Liver (tissue), 3 donors: ENCODE measurements at regions not wholly inside any gene's neighbourhood (a gene's known extent, or its start where the extent isn't known, plus 50 kb on each side); places are given as distances from the start of the nearest gene placed in this dataset.

ENCODE experiments used
- CTCF ChIP-seq: fragments of 150-350 bp; IDR thresholded peaks from 2 replicates; pipeline ENCODE4 v1.5.1; 2017; ENCODE audit warnings: improper control_type of control experiment, low read depth, low read length; ENCODE audit not compliant: missing input control
- EGR1 ChIP-seq, 2 donors: IDR thresholded peaks; 2 replicates each; pipeline ENCODE4 v1.6.1; 2016 to 2018; ENCODE audit warnings: antibody characterized with exemption in 2 of 2, low read depth in 2 of 2
- FOXA1 ChIP-seq: IDR thresholded peaks from 2 replicates; pipeline ENCODE4 v1.6.1; 2016; ENCODE audit warnings: antibody characterized with exemption
- HNF4A ChIP-seq, 2 donors: conservative IDR thresholded peaks; 2 replicates each; pipeline ENCODE4 v1.6.1; 2016; ENCODE audit warnings: antibody characterized with exemption in 2 of 2, mild to moderate bottlenecking in 2 of 2
- JUND ChIP-seq, 2 donors: IDR thresholded peaks; 2 replicates each; pipeline ENCODE4 v1.6.1; 2016; ENCODE audit warnings: antibody characterized with exemption in 2 of 2
- MAX ChIP-seq: IDR thresholded peaks from 2 replicates; pipeline ENCODE4 v1.6.1; 2016; ENCODE audit warnings: antibody characterized with exemption
- NR2F2 ChIP-seq: IDR thresholded peaks from 2 replicates; pipeline ENCODE4 v1.6.1; 2016; ENCODE audit warnings: antibody characterized with exemption
- RAD21 ChIP-seq, 2 donors: IDR thresholded peaks; 2 replicates each; pipeline ENCODE4 v1.6.1; 2016; ENCODE audit warnings: antibody characterized with exemption in 2 of 2, mild to moderate bottlenecking in 2 of 2
- REST ChIP-seq: IDR thresholded peaks from 2 replicates; pipeline ENCODE4 v1.6.1; 2016; ENCODE audit warnings: antibody characterized with exemption, mild to moderate bottlenecking
- RXRA ChIP-seq, 2 donors: IDR thresholded peaks; 2 replicates each; pipeline ENCODE4 v1.6.1; 2017 to 2018; ENCODE audit warnings: antibody characterized with exemption in 2 of 2, mild to moderate bottlenecking in 1 of 2
- SP1 ChIP-seq: IDR thresholded peaks from 2 replicates; pipeline ENCODE4 v1.6.1; 2018; ENCODE audit warnings: antibody characterized with exemption, mild to moderate bottlenecking
- TAF1 ChIP-seq: conservative IDR thresholded peaks from 2 replicates; pipeline ENCODE4 v1.6.1; 2016; ENCODE audit warnings: antibody characterized with exemption, mild to moderate bottlenecking
- YY1 ChIP-seq: IDR thresholded peaks from 2 replicates; pipeline ENCODE4 v1.6.1; 2016; ENCODE audit warnings: antibody characterized with exemption, mild to moderate bottlenecking
- ZBTB33 ChIP-seq: IDR thresholded peaks from 2 replicates; pipeline ENCODE4 v1.6.1; 2016; ENCODE audit warnings: antibody characterized with exemption
- donor health status: healthy.
- donor health status: healthy.

- TF ChIP-seq CTCF, result no peak
- TF ChIP-seq RAD21 (IDR thresholded peaks at IDR 0.05), result no peak
- no peak for TF ChIP-seq REST
- TF ChIP-seq ZBTB33, result no peak
- no peak for TF ChIP-seq YY1
- TF ChIP-seq EGR1 (IDR thresholded peaks at IDR 0.05; ENCODE audit: low read depth in 2 of 2), result no peak
- no peak for TF ChIP-seq FOXA1
- TF ChIP-seq MAX, result no peak
- TF ChIP-seq TAF1, result no peak
- no peak for TF ChIP-seq NR2F2
- TF ChIP-seq JUND (IDR thresholded peaks at IDR 0.05), result no peak
- TF ChIP-seq SP1, result no peak
- no peak for TF ChIP-seq RXRA (IDR thresholded peaks at IDR 0.05)
- no peak for TF ChIP-seq HNF4A (conservative IDR thresholded peaks at IDR 0.05)
These were observed 359.0 kb upstream of the RORB start for GRCh38 chr9:74138182-74138581.
